K562 (cell line): ENCODE measurements at regions not wholly inside any gene's neighbourhood (a gene's known extent, or its start where the extent isn't known, plus 50 kb on each side); places are given as distances from the start of the nearest gene placed in this dataset.
"Not testable (repeated sequence)": the region's sequence is repeated elsewhere in the genome, so short reads cannot be mapped to it uniquely, and the experiment has no call there.

Source experiments
- ARNT ChIP-seq, 2 experiments: fragments of 450-650 bp; IDR thresholded peaks; 2 replicates each; pipeline ENCODE4 v1.6.1; 2016; ENCODE audit warnings: mild to moderate bottlenecking in 1 of 2
- MCM7 ChIP-seq, 2 experiments: fragments of 450-650 bp; IDR thresholded peaks; 2 replicates each; pipeline ENCODE4 v1.6.1; 2016 to 2018
- SIN3A ChIP-seq, 2 experiments: fragments of 150-350 bp in 1 of 2; IDR thresholded peaks; 2 replicates each; pipeline ENCODE4 v1.6.1; 2011 to 2016; ENCODE audit warnings: borderline replicate concordance in 2 of 2, low read depth in 2 of 2, low read length in 2 of 2, mild to moderate bottlenecking in 2 of 2, moderate library complexity in 2 of 2; ENCODE audit not compliant: control insufficient read depth in 1 of 2
- SRF ChIP-seq, 2 experiments: fragments of 250-450, 450-650 bp in 1 of 2; sonication (Bioruptor Pico) in 1 of 2; sonication (generic) in 1 of 2; formaldehyde crosslinking; IDR thresholded peaks; 2 replicates each; pipeline versions ENCODE4 v1.5.0 to v1.5.1; 2020 to 2022; ENCODE audit warnings: mild to moderate bottlenecking in 1 of 2, missing genetic modification reagents in 1 of 2
- TCF7L2 ChIP-seq: fragments of 150-350 bp; IDR thresholded peaks from 2 replicates; pipeline ENCODE4 v1.6.1; 2016; ENCODE audit warnings: low read depth, mild to moderate bottlenecking, low read length, moderate library complexity
- TF ChIP-seq, protein P1 (sequence below): sonication (generic); formaldehyde crosslinking; IDR thresholded peaks from 2 replicates; pipeline ENCODE4 v1.9.0; 2022; ENCODE audit warnings: mild to moderate bottlenecking, missing genetic modification reagents
- TF ChIP-seq, protein P2 (sequence below), 3 experiments: IDR thresholded peaks in 2 of 3; conservative IDR thresholded peaks in 1 of 3; 2 replicates each; pipeline ENCODE4 v1.5.1; 2011 to 2012; ENCODE audit warnings: low read length in 3 of 3, mild to moderate bottlenecking in 3 of 3, control low read depth in 2 of 3, improper control_type of control experiment in 1 of 3, inconsistent platforms in 1 of 3, low read depth in 1 of 3, mixed read lengths in 1 of 3, moderate library complexity in 1 of 3; ENCODE audit not compliant: insufficient read depth in 2 of 3

GRCh38 chr2:209299478-209299877 is 124.4 kb upstream of the MAP2 start:
- not testable (repeated sequence) for TF ChIP-seq SIN3A (IDR thresholded peaks at IDR 0.05; ENCODE audit: borderline replicate concordance in 2 of 2, control insufficient read depth in 1 of 2, low read depth in 2 of 2, low read length in 2 of 2); SRF (CRISPR knock-in tag; IDR thresholded peaks at IDR 0.05); ARNT (IDR thresholded peaks at IDR 0.05); MCM7 (IDR thresholded peaks at IDR 0.05); TCF7L2
- TF ChIP-seq, protein P1, sequence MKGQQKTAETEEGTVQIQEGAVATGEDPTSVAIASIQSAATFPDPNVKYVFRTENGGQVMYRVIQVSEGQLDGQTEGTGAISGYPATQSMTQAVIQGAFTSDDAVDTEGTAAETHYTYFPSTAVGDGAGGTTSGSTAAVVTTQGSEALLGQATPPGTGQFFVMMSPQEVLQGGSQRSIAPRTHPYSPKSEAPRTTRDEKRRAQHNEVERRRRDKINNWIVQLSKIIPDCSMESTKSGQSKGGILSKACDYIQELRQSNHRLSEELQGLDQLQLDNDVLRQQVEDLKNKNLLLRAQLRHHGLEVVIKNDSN (CRISPR knock-in tag): not testable (repeated sequence)
- TF ChIP-seq, protein P2, sequence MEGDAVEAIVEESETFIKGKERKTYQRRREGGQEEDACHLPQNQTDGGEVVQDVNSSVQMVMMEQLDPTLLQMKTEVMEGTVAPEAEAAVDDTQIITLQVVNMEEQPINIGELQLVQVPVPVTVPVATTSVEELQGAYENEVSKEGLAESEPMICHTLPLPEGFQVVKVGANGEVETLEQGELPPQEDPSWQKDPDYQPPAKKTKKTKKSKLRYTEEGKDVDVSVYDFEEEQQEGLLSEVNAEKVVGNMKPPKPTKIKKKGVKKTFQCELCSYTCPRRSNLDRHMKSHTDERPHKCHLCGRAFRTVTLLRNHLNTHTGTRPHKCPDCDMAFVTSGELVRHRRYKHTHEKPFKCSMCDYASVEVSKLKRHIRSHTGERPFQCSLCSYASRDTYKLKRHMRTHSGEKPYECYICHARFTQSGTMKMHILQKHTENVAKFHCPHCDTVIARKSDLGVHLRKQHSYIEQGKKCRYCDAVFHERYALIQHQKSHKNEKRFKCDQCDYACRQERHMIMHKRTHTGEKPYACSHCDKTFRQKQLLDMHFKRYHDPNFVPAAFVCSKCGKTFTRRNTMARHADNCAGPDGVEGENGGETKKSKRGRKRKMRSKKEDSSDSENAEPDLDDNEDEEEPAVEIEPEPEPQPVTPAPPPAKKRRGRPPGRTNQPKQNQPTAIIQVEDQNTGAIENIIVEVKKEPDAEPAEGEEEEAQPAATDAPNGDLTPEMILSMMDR (IDR thresholded peaks at IDR 0.05 in 2 of 3, conservative IDR thresholded peaks at IDR 0.05 in 1 of 3; ENCODE audit: insufficient read depth in 2 of 3, low read depth in 1 of 3, low read length in 3 of 3): not testable (repeated sequence)
